HFFc6 (cell line): ENCODE measurements at regions not wholly inside any gene's neighbourhood (a gene's known extent, or its start where the extent isn't known, plus 50 kb on each side); places are given as distances from the start of the nearest gene placed in this dataset.

Experiments
- DNase-seq: peaks from one replicate; pipeline ENCODE4 v3.0.0-alpha.2; 2018
- H3K27ac Mint-ChIP-seq: 2 replicates; pipeline ENCODE4 v1.8.0; 2020; ENCODE audit warnings: mild to moderate bottlenecking, mixed read lengths
- H3K27me3 Mint-ChIP-seq: 2 replicates; pipeline ENCODE4 v1.8.0; 2021; ENCODE audit warnings: mild to moderate bottlenecking, moderate library complexity, mixed read lengths; ENCODE audit not compliant: insufficient read depth
- H3K36me3 Mint-ChIP-seq: 2 replicates; pipeline ENCODE4 v1.8.0; 2021; ENCODE audit warnings: low read depth, mixed read lengths
- H3K4me1 Mint-ChIP-seq: 2 replicates; pipeline ENCODE4 v1.8.0; 2020; ENCODE audit warnings: low read depth, mixed read lengths
- H3K4me3 Mint-ChIP-seq: 2 replicates; pipeline ENCODE4 v1.8.0; 2020; ENCODE audit warnings: mild to moderate bottlenecking, moderate library complexity, mixed read lengths
- H3K9me3 Mint-ChIP-seq: 2 replicates; pipeline ENCODE4 v1.8.0; 2020; ENCODE audit warnings: mild to moderate bottlenecking, mixed read lengths
- TF ChIP-seq, protein P1 (sequence below): fragments of 200-600 bp; sonication (generic); IDR thresholded peaks from 2 replicates; pipeline ENCODE4 v1.5.0; 2021; ENCODE audit warnings: antibody characterized with exemption, mild to moderate bottlenecking

DNA sequence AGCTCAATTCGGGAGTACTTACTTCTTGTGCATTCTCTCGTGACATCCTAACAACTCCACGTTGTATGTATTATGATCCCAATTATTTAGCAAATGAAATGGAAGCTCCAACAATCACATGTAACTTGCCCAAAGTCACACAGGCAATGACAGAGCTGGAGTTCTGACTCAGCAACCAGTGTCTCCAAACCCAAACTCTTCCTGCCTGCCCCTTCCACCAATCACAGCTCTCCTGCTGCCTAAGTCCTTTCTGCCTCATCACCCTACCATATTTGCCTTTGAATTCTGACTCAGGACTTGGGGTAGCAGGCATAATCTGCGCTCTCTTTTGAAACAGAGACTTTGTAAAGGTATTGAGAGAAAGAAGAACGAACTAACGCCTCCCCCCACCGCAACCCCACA is 245.2 kb upstream of the MAF start:
- H3K4me3 Mint-ChIP-seq, result no peak overlapping the region
- H3K9me3 Mint-ChIP-seq, result peaks cover 55% of the 10 kb centered on the region
- H3K27me3 Mint-ChIP-seq, result no peaks in the 10 kb centered on the region
- H3K4me1 Mint-ChIP-seq, result no peaks in the 10 kb centered on the region
- no peak for DNase-seq
- no peaks in the 10 kb centered on the region for H3K36me3 Mint-ChIP-seq
- TF ChIP-seq, protein P1, sequence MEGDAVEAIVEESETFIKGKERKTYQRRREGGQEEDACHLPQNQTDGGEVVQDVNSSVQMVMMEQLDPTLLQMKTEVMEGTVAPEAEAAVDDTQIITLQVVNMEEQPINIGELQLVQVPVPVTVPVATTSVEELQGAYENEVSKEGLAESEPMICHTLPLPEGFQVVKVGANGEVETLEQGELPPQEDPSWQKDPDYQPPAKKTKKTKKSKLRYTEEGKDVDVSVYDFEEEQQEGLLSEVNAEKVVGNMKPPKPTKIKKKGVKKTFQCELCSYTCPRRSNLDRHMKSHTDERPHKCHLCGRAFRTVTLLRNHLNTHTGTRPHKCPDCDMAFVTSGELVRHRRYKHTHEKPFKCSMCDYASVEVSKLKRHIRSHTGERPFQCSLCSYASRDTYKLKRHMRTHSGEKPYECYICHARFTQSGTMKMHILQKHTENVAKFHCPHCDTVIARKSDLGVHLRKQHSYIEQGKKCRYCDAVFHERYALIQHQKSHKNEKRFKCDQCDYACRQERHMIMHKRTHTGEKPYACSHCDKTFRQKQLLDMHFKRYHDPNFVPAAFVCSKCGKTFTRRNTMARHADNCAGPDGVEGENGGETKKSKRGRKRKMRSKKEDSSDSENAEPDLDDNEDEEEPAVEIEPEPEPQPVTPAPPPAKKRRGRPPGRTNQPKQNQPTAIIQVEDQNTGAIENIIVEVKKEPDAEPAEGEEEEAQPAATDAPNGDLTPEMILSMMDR, result no peak
- no peak overlapping the region for H3K27ac Mint-ChIP-seq

DNA sequence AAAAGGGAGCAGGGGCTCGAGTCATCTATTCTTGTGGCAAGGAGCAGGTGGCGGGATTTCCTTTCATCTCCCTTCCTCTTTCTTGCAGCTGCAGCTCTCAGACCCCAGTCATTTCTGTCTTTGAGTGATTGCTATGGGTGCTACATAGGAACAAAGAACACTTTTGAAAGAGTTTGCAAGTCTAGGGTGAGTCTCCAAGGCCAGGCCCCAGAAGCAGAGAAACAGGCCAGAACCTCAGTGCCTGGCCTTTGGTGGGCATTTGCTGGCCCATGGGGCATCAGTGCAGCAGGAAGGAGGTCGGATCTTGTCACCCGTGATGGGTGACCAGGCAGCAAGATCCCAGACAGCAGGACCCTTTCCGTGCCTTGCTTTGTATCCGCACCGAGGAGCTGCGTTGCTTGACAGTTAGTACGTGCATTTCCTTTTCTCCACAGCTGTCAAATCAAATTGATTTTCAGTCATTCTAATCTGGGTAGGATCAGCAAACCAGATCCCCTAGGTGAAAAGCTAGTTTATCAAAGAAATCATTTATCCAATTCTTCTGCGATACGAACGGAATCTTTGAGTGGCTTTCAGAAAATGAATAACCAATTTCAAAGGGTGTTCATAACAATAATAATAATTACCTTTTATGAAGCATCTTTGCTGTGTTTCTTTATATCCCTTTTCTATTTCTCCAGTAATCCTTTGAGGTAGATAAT is 244.6 kb upstream of the MAF start:
- H3K27ac Mint-ChIP-seq, result no peak overlapping the region
- H3K36me3 Mint-ChIP-seq, result no peaks in the 10 kb centered on the region
- no peaks in the 10 kb centered on the region for H3K27me3 Mint-ChIP-seq
- no peak overlapping the region for H3K4me3 Mint-ChIP-seq
- TF ChIP-seq, protein P1, result no peak
- H3K9me3 Mint-ChIP-seq, result peaks cover 50% of the 10 kb centered on the region
- H3K4me1 Mint-ChIP-seq, result no peaks in the 10 kb centered on the region
- DNase-seq, result no peak

DNA sequence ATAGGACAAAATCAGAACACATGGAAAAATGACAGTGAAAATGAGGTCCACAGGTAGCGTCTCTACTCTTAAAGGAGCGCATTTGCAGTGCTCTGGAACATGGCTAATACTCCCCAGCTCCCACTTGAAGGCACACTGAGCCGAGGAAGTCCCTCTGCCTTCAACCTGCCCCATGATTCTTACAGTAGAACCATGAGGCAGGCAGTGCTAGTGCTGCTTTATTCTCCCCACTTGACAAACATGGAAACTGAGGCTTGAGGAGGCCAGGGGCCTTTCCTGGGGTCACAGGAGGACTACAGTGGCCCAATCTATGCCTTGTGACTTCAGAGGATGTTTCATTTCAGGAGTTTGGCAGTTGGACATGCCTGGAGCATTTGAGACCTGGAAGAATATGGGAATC is 244.1 kb upstream of the MAF start:
- DNase-seq, result no peak
- Mint-ChIP-seq H3K27ac (no peak overlapping the region), H3K4me3 (no peak overlapping the region), H3K27me3 (no peaks in the 10 kb centered on the region), H3K36me3 (no peaks in the 10 kb centered on the region), H3K4me1 (no peaks in the 10 kb centered on the region), H3K9me3 (peaks cover 44% of the 10 kb centered on the region)
- TF ChIP-seq, protein P1, result no peak

- DNase-seq, result no peak
- H3K4me3 Mint-ChIP-seq, result no peak overlapping the region
- H3K27me3 Mint-ChIP-seq, result no peaks in the 10 kb centered on the region
- TF ChIP-seq, protein P1, result no peak
- H3K27ac Mint-ChIP-seq, result no peak overlapping the region
- no peaks in the 10 kb centered on the region for H3K4me1 Mint-ChIP-seq
- no peaks in the 10 kb centered on the region for H3K36me3 Mint-ChIP-seq
- H3K9me3 Mint-ChIP-seq, result peaks cover 43% of the 10 kb centered on the region
These were observed 243.1 kb upstream of the MAF start for GRCh38 chr16:79843631-79844043.

DNA sequence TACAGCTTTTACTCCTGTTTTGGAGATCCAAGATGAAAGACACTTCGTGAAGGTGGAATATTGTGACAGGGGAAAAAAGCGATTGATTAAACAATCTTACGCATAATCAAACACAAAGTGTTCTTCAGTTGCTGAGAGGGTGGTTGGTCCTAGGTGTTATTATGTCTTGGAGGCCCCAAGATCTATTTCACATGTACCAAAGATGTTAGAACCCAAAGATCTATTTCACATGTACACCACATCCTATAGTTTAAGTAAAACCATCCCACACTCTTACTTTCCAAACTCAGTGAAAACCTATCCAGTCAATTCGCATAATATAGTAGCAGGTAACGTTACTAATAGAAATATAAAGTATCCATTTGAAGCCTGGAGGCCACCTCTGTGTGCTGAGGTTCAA is 242.6 kb upstream of the MAF start:
- H3K27me3 Mint-ChIP-seq, result no peaks in the 10 kb centered on the region; the same call in 1 of the 2 replicates
- H3K36me3 Mint-ChIP-seq, result no peaks in the 10 kb centered on the region
- H3K9me3 Mint-ChIP-seq, result peaks cover 43% of the 10 kb centered on the region
- no peak overlapping the region for H3K27ac Mint-ChIP-seq
- H3K4me1 Mint-ChIP-seq, result no peaks in the 10 kb centered on the region
- no peak for DNase-seq
- TF ChIP-seq, protein P1, result no peak
- no peak overlapping the region for H3K4me3 Mint-ChIP-seq
